Central memory CD4-positive, alpha-beta T cell (primary cell): ENCODE measurements at regions not wholly inside any gene's neighbourhood (a gene's known extent, or its start where the extent isn't known, plus 50 kb on each side); places are given as distances from the start of the nearest gene placed in this dataset.
"Not testable (repeated sequence)": the region's sequence is repeated elsewhere in the genome, so short reads cannot be mapped to it uniquely, and the experiment has no call there.

ENCODE experiments used
- DNase-seq: peaks from one replicate; pipeline ENCODE4 v3.0.0; 2022

DNA sequence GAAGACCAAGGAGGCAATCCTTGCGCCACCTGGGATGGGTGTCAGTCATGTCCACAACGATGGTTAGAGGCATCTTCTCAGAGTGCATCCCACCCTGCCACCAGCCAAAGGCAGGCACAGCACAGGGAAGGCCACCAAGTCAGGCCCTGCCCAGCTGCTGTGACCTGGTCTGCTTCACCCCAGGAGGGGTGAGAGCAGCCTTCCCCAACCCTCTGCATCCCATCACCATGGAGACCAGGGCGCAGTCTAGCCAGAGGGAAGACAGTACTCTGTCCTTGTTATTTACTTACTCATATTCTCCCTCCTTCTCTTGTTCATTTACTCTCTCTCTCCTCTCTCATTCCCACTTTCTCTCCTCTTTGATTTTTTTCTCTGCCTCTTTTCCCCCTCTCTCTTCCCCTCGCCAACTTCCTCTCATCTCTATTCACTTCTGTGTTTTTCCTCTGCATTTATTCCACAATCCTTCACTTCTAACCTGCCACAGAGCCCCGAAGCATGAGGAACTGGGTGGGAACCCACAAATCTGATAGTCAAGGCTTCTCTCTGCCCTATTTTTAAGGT, 749.4 kb downstream of the UQCRFS1 start:
- DNase-seq, result no peak

DNA sequence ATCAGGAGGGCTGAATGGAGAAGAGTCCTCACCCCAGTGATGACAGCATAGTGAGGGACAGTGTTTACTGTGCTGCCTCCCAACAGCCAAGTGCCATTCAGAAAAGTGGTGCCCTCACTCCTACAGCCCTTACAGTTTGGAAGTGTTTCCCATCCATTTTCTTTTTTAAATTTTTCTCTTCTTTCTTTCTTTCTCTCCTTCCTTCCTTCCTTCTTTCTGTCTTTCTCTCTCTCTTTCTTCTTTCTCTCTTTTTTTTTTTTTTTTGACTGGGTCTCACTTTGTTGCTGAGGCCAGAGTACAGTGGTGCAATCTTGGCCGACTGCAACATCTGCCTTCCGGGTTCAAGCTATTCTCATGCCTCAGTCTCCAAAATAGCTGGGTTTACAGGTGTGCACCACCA, 755.3 kb downstream of the UQCRFS1 start:
- no peak for DNase-seq

DNA sequence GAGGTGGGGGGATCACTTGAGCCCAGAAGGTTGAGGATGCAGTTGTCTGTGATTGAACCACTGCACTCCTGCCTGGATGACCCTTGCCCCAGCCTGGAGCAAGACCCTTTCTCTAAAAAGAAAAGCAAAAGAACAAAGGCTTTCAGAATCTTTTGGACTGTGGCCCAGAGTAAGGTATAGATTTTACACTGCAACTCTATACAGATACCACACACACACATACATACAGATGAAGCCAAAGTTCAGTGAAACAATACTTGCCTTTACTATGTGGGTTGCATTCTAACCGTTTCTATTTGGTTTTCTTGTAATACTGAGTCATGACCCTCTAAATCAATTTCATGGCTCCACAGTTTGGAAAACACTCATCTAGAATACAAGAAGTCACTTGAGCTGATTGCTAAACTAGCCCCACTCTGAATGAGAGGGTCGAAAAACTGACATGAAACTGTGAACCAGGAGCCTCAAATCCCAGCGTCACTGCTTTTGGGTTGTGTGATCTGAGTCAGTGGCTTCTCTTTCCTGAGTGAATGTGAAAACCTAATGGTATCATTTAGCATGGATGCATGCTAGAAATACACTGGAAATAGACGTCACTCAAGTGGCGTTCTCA, 756.1 kb downstream of the UQCRFS1 start:
- no peak for DNase-seq

DNA sequence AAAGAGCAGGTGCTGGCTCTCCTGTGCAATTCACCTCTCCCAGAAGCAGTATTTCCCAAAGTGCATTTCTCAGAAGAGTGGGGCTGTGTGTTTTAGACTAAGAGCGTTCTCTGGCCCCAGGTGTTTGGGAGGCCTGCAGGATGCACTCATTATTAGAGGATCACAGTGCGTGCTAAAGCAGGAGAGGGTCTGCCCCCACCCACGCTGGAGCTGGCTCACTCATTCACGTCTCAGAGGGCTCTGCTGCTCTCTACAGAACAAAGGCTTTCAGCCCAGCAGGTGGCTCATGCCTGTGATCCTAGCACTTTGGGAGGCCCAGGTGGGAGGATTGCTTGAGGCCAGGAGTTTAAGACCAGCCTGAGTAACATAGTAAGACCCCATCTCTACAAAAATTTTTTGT, 756.7 kb downstream of the UQCRFS1 start:
- DNase-seq, result no peak

DNA sequence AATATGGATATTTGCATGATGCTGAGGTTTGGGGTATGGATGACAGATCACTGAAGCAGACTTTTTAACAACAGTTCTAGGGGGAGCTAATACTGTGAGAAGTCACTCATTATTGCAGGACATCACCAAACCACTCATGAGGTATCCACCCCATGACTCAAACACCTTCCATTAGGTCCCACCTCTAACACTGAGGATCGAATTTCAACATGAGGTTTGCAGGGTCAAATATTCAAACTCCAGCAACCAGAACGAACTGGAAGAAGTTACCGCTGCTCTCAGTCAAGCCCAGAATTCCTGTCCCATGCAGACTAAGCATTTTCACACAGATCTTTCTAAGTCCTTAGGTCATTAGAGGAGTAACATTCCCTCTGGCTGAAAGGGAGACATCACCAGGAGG, 758.9 kb downstream of the UQCRFS1 start:
- no peak for DNase-seq

DNA sequence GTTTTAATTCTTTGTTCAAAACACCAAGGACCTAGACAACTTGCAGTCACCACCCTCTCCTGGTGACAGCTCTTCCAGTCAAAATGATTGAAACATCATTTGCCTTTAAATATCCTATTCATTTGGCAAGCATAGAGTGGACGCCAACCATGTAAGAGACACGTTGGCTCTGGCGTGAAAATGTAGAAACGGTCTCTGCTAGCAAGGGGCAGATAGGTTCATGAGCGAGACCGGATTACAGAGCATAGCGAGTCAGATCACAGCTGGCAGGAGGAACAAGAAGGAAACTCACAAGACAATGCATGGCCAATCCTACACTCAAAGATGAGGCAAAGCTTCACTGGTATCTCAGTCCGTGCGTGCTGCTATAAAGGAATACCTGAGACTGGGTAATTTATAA, 759.5 kb downstream of the UQCRFS1 start:
- no peak for DNase-seq

DNA sequence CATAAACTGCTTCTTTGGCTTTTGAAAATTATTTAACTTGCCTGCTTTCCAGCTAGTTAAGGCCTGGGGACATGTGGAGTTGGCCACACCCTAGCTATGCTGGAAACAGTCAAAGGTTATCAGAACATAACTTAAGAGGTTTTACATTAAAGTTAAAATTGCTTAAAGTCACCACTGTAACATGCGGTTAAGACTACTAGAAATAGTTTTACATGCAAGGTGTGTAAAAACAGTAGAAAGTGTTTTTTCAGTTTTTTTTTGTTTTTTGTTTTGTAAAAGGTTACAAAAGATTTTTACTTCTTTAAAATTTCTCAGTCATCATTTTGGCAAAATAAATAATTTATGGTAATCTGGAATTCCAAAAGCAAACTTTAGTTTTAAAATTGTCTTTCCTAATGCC, 763.1 kb downstream of the UQCRFS1 start:
- no peak for DNase-seq

DNA sequence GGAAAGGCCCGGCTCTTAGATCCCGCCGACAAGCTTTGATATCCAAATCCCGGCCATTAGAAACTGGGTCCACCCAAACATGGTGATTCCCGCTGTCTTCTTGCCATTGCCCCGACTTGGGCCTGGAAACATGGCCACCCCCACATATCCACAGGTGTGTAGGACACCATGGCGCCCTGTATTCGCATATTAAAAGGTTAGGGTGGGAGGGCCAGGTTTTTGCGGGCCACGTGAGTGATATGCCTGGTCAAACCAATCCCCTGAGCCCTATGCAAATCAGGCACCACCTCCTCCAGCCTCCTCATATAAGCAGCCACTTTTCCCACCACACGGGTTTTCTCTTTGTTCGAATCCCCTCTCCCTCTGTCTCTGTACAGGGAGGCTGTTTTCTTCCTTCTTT, 766.4 kb downstream of the UQCRFS1 start:
- DNase-seq, result no peak

DNA sequence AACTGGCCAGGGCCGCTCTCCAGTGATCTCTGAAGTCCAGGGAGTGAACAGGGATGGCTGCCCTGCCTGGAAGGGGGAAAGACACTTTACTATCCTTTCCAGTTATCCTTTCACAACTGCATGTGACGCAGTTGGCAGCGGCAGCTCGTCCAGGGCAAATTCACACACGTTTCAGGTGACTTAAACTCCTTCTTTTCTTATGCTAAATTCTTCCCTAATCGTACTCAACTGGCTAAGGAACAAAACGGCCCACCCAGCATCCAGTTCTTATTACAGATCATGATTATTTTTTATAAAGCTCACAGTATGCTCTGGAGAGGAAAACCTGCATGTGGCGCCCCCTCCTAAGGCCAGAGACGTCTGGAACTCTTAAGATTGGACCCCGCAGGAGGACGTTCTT, 767.1 kb downstream of the UQCRFS1 start:
- DNase-seq, result no peak

DNA sequence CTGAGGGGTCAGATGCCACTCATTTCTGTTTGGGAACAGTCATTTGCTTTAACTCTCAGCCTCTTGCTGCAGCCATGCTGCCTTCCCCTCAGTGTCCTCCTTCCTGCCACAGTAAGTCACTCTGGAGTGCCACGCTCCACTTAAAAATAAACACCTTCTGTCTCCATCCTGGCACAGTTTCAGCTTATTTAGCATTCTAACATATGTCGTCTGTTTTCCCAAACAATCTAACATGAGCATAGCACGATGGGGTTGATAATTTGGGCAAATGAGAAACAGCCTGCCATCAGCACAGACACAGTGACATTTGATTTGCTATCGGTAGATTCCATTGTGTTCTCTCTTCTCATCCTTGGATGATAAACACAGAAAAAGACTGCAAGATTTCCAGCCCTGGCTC, 768.6 kb downstream of the UQCRFS1 start:
- no peak for DNase-seq

DNA sequence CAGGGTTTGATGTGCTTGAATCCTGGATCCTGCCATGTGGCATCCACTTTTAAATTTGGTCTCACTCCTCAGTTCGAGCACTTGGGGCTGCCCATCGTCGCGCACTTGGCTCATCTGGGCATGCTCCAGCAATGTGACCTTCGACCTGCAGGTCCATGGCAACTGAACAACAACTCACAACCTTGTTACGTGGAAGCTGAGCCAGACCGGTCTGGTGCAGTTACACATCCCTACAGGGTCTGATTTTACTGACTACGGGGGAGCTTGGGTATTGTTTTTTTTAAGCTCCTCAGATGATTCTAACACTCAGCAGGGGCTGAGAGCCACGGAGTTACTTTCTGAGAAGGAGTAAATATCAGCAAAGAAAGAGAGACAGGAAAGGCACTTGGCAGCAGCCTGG, 769.6 kb downstream of the UQCRFS1 start:
- no peak for DNase-seq

DNA sequence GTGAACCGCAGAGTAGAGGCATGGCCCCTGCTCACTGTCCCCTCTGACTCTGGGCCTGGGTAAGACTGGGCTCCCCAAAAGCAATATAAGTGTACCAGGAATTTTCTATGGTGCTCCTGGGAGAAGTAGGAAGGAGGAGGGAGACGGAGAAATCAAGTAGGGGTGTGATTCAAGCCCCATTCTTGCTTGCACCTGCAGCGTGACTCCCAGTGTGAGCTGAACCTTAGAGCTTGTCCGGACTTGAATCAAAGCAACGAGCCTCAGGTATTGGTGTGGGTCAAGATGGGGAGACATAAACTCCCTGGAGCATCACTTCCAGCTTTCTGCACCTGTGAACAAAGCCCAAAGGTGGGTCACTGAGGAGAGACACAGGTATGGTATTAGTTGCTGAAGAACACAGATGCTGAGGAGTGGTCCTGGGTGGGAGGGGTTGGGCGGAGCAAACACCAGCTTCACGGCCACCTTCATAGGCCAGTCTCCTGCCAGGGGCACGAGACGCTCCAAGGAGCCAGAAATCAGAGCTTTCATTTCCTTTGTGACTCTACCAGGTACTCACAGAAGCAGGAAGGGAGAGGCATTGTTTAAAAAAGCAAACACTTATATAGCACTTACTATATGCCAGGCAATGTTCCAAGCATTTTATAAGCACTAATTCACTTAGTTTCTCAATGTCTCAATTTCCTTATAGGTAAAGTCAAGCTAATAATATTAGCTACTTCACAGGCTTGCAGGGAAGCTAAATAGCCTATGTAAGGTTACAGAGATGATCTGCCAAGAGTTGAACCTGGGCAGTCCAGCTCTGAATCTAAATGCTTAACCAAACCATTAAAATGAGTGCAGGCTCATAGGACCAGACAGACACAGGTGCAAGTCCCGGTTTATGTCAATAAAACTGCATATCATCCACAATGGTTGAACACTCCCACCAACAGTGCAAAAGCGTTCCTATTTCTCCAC, 775.3 kb downstream of the UQCRFS1 start:
- no peak for DNase-seq

DNA sequence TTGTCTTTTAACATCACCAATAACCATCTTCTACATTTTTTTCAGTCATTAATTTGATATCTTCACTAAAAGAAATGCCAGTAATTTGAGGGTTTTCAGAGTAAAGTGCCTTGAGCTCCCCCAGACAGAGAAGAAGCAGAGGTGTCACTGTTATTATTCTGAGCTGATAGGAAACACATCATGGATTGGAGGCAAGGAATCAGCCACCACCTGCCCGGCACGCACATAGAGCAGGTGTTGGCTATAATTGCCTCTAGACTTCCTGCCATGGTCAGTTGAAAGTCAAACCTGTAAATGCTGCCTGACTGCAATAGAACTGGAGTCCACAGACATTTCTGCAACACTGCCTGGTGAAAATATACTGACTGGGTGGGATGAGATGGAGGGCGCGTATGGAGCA, 776.6 kb downstream of the UQCRFS1 start:
- no peak for DNase-seq

DNA sequence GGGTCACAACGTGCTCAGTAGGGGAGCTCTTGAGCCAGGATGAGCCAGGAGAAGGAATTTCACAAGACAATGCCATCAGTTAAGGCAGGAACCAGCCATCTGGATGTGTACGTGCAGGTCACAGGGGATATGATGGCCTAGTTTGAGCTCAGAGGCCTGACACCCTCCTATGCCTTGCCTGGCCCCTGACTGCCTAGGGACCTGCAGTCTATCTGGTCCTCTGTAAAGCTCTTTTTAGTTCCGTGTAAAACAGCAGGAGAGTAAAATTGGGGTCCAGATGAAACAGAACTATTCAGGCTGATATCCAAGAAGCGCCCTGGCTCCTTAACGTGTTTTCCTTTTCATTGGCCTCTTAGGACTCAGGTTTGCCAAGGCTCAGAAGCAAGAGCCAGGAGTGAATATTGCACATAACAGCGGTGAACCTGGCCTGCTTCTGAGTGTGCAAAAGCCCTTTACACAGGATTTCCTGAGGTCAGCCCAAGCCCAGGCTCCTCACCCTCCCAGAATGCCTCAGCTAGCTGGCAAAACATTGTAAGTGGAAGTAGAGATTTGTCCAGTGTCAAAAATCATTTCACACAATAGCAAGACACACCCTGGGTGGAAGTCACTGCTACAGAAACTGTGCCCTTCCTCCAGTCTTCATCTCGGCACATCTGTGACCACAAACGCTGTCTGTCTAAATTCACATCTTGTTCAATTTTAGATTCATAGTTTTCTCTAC, 777.2 kb downstream of the UQCRFS1 start:
- DNase-seq, result no peak

DNA sequence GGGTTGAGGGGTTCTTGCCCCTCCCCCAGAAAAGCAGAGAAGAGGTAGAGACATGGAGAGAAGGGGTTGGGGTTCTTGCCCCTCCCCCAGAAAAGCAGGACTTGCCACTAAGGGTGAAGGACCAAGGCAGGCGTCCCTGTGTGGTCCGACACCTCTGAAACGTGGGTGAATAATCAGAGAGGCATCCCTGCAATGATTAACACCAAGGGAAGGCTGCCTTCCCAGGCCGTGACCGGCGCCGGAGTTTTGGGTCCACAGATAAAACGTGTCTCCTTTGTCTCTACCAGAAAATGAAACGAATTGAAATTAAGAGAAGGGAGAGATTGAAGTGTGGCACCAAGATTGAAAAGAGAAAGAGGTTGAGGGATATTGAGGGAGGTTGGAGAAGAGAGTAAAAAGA, 778.2 kb downstream of the UQCRFS1 start:
- not testable (repeated sequence) for DNase-seq

DNA sequence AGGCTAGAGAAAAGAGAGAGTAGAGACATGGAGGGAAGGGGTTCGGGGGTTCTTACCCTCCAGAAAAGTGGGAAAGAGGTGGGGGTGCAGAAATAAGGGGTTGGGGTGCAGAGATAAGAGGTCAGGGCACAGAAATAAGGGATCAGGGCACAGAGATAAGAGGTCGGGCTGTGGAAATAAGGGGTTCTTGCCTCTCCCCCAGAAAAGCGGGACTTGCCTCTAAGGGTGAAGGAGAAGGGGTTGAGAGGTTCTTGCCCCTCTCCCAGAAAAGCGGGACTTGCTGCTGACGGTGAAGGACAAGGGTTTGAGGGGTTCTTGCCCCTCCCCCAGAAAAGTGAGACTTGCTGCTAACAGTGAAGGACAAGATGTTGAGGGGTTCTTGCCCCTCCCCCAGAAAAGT, 778.6 kb downstream of the UQCRFS1 start:
- not testable (repeated sequence) for DNase-seq

DNA sequence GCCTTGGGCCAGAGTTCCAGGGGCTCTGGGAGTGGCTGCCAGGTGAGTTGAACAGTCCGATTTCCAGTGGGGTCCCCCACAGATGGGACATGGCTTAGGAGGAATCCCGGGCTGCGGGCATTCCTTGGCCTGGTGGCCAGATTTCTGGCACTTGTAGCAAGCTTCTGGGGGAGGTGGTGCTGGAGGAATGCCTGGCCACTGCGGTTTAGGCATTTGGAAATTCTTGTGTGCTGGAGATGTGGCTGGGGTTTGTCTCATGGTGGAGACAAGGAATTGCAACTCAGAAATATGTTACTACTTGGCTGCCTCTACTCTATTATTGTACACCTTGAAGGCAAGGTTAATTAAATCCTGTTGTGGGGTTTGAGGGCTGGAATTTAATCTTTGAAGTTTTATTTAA, 779.8 kb downstream of the UQCRFS1 start:
- DNase-seq, result not testable (repeated sequence)

DNA sequence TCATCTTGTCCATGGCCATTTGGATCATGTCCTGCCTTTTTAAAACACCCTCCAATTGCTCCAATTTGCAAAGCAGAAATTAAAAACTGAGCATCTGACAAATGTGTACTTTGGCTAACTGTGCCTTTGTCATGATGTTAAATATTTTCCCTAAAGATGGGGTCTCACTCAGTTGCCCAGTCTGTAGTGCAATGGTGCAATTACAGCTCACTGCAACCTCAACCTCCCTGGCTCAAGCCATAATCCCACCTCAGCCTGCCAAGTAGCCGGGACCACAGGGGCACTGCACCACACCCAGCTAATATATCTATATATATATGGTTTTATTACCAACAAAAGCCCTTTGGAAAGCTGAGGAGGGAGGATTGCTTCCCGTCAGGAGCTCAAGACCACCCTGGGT, 782.7 kb downstream of the UQCRFS1 start:
- DNase-seq, result no peak

DNA sequence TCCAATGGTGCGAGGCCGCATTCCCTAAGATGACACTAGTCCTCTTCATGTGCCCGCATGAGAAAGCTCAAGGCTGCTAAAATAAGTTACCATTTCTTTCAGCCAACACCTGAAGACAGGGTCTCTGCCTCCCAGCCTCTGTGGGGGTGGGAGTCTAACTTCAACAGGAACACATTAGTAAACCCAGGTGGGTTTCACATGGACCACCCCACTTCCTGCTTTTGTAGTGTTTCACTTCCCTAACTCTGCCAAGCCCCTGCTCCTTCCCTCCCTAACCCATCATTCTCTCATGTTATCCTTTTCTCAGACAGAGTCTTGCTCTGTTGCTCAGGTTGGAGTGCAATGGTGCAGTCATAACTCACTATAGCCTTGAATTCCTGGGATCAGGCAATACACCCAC, 783.6 kb downstream of the UQCRFS1 start:
- no peak for DNase-seq

DNA sequence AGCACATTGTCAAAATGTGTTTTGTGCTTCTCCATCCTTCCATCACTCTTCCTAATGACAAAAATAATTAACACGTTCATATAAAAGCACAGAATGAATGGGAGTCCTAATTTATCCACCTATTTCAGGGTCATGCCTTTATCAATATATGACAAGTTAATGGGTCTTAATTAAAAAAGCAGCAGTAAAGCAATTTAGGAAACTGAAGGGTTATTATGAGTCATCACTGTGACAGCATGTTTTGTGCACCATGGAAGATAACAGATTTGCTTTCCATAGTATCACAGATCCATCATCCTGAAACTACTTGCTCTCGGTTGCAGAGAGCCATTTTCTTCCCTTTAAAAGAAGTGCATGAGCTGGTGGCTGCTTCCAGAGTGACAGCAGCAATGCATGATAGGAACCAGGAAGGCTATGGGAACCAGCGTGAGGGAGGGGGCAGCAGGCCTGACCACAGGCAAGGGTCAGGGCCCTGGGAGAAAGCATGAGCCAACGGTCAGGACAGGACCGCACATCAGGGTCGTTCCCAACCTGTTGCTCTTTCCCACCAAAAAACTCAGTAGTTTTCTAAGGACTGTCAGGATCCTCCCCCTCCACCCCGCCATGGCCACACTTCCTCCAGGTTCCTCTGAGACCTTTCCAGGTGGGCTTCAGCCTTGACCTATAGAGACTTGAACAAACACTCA, 784.1 kb downstream of the UQCRFS1 start:
- DNase-seq, result no peak

DNA sequence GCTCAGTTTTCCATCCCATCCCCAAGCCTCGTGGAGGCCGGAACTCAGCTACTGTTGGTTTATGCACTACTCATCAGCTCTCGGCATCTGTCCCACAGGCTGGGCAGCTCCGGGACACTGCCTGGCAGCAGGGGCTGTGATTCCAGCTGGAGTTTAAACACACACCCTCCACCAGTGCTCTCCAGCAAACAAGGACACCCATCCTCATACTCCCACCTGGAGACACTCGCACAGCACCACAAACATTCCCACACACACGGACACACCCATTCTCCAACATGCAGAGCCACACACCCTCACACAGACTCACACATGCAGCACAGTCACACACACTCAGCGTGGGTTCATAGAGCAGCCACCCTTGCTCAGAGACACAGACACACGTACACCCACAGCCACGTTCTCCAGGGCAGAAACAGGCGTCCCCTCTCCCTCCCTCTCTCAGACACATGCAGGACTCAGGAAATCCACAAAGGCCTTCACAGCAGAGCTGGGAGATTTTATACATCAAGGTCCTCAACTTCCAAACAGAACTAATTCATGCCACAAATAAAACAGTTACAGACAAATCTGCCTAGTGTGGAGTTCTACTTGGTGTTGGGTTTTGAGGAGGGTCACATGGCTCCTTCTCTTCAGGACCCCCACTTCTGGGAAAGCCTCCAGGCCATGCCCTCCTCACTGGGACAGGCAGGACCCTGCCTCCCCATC, 785.4 kb downstream of the UQCRFS1 start:
- DNase-seq, result no peak

DNA sequence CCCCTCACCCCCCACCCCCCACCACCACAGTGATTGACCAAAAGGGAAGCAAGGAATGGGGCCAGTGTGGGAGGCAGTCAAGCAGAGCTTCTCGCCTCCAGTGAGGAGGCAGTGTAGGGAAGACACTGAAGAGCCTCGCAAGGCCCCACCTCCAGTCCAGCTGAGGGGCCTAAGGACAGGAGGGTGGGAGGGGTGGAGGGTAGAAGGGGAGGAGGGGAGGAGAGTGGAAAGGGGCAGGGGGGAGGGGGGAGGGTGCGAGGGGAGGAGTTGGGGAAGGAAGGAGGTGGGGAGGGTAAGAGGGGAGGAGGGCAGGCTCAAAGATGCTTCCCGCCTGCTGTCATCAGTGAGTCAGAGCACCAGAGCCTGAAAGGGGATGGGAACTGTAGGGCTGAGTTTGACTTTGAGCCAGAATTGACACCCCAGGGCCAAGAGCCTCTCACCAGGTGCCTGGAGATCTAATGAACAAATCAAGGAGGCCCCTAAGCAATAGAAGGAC, 786.2 kb downstream of the UQCRFS1 start:
- DNase-seq, result no peak
